EH (cell line): ENCODE measurements at regions not wholly inside any gene's neighbourhood (a gene's known extent, or its start where the extent isn't known, plus 50 kb on each side); places are given as distances from the start of the nearest gene placed in this dataset.

Source experiments
- DNase-seq: peaks from one replicate; pipeline ENCODE4 v3.0.0-alpha.2; 2015; ENCODE audit warnings: low read depth

GRCh38 chr22:48476577-48476976 lies 1351.1 kb downstream of the BRD1 start:
- DNase-seq, result no peak

GRCh38 chr22:48475661-48476345 lies 1351.9 kb downstream of the BRD1 start:
- DNase-seq, result no peak

GRCh38 chr22:48474881-48475280 lies 1352.8 kb downstream of the BRD1 start:
- no peak for DNase-seq

DNA sequence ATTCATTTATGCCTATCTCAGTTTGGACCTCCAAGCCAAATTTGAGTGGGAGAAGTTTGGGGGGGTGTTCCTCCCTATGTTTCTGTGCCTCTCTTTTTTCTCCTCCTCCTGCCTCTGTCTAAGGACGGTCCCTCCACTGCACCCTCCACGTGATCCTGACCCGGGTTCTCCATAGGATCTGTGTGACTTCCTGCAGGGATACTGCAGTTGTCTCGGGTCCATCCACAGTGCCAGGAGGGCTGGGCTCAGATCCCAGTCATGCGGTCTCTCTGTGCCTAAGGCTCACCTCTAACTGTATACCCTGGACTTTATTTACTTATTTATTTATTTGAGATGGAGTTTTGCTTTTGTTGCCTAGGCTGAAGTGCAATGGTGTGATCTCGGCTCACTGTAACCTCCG lies 1354.5 kb downstream of the BRD1 start:
- DNase-seq, result no peak

GRCh38 chr22:48464246-48464645 lies 1363.4 kb downstream of the BRD1 start:
- DNase-seq, result no peak

- no peak for DNase-seq
Measured at GRCh38 chr22:48459859-48460823, 1367.5 kb downstream of the BRD1 start.

- no peak for DNase-seq
Measured at GRCh38 chr22:48459259-48459658, 1368.4 kb downstream of the BRD1 start.

DNA sequence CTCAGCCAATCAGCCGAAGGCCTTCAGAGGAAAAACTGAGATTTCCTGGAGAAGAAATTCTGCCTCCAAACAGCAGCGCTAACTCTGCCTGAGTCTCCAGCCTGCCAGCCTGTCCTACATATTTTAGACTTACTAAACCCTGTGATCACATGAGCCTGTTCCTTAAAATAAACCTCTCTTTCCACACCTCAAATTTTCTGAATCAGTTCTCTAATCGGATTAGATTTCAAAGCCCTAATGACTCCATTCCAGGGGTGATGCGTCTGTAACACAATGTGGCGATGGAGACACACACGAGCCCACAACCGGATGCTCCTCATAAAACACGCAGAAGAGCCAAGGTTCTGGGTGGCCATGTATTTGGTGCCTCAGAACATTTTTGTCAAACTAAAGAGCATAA lies 1371.2 kb downstream of the BRD1 start:
- no peak for DNase-seq

GRCh38 chr22:48453751-48454485 lies 1373.8 kb downstream of the BRD1 start:
- DNase-seq, result no peak

DNA sequence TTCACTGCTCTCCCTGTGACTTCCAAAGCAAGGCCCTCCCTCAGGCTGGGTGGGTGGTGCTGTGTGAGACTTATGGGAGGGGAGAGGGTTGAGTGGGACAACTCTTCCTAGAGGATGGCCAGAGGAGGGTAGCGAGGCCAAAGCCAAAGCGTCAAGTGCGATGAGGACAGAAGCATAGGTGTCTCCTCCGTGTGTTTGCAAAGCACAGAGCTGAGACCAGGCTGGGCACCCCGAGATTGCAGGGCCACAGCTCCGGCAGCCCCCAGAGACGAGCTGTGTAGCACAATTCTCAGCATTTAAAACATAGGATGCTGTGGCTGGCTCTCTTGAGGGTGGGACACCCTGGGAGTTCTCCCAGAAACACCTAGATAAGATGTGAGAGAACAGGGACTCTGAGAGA lies 1374.5 kb downstream of the BRD1 start:
- no peak for DNase-seq

DNA sequence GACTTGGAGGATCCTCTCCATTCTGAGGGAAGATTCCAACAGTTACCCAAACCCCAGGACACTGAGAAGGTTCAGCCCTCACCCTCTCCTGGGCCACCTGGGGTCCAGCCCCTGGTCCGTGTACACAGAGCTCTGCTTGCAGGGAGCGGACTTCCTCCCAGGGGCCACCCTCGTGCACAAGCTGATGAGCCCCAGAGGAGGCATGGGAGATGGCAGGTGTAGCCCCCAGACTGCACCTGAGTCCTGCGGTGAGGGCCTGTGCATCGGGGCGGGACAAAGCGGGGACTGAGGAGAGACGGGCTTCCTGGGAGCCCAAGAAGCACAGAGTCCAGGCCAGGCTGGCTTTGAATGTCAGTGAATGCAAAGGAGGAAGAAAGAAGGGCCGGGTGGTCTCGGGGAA lies 1374.9 kb downstream of the BRD1 start:
- no peak for DNase-seq

GRCh38 chr22:48451891-48452290 lies 1375.8 kb downstream of the BRD1 start:
- DNase-seq, result no peak

- DNase-seq, result no peak
Measured at GRCh38 chr22:48450188-48450825, 1377.4 kb downstream of the BRD1 start.

DNA sequence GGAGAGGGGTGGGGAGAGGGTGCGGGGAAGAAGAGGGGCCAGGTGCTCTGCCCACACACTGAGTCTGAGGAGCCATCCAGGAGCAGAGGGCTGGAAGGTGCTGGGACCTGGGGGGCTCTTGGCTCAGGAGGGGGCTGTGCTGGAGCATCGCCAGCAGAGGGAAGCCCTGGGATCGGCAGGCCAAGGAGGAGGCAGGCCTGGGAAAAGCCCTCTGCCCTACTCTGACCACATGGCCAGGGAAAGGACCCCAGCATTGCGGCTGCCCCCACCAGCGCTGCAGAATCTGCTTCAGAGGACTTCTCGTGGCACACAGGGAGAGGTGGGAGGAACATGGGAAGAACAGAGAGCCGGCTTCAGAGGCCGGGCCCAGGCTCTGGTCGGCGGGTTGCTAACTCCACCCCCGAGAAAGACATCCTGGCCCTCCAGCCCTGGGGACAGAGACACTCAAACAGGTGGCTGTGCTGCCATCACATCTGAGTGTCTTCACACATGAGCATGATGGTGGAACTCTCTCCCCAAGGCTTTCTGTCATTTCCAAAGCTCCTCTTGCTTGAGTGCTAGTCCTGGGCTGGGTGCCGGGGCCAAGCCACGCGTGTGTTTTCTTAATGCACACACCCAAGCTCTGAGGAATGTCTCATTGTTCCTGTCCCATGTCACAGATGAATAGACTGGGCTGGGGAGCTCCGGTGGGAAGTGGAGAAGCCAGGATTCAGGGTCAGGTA lies 1378.0 kb downstream of the BRD1 start:
- DNase-seq, result no peak

DNA sequence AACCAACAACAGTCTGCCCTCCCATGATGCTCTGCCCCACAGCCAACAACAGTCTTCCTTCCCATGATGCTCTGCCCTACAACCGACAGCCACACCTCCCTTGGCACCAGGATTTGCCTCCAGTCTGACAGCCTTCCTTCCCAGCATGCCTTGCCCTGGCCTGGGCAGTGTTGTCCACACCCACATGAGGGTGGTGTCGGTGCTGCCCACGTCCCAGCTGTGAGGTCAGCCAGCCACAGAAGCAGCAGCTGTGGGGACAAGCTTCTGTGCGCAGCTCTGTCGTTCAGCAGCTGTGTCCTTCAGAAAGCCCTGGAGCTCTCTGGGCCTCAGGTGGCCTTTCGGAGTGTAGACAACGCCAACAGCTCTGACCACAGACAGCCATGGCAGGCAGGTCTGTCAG lies 1378.9 kb downstream of the BRD1 start:
- no peak for DNase-seq

- DNase-seq, result peak; percentile 4
Measured at GRCh38 chr22:48445113-48445827, 1382.4 kb downstream of the BRD1 start.

DNA sequence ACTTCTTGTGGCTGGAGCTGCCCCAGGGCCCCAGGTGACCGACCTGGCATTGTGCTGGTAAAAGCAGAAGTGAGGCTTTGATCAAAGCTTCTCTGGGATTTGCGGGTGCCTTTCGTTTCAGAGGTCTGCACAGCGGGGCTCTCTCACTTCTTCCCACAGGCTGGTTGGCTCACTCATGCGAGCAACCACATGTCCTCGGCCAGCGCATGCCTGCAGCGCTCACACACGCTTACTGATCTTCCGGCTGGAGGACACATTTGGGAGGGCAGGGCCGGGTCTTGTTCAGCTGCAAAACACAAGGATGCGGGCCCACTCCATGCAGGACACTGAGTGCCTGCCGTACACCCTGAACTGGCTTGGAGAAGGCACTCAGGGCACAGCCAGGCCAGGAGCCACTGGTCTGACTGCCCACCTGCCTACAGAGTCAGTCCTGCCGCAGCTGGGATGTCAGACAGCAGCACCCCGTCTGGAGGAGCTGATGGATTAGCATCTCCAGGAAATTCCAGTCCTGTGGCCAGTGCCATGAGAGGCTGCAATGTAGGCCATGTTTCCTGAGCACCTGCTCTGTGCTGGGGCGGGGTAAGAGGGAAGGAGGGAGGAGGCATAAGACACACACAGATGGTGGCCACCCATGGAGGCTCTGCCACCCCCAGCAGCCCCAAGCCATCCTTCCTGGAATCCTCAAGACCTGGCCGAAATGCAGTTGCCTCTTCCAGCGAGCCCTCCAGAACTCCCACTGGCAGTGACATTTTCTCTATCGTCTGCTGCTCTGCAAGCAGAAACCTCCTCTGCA lies 1383.2 kb downstream of the BRD1 start:
- no peak for DNase-seq

DNA sequence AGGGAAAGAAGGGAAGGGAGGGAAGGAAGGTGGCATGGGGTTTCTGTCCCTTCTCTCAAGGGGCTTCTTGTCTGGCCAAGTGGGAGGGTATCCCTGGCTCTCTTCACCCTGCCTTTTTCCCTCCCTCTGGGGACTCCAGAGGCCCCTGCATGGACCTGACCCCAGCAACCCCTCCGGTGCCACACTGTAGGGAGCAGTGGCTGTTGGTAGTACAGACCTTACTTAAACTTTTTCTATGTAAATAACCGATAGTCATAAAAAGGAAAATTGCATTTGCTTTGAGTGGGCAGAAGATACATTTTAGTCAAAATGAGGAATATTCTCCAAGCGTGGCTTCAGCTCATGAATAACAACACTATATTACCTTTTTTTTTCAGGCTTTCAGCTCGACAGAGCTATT lies 1384.0 kb downstream of the BRD1 start:
- no peak for DNase-seq

DNA sequence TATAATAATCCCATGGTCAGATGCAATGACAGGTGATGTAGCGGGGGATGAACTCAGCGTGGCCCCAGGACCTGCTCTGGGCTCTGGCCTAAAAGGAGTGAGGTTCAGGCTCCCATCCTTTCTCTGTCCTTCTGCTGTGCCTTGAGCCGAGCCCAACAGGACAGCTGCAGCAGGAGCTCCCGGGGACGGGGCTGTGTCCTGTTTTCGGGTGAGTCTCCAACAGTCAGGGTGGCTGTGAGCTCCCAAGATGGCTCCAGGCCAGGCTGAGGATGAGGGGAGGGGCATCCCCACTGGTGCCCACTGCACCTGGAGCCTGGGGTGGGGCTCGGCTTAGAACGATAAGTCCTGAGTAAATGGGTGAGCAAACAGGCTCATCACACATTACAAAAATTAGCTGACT lies 1385.0 kb downstream of the BRD1 start:
- no peak for DNase-seq

GRCh38 chr22:48441553-48441850 lies 1386.2 kb downstream of the BRD1 start:
- DNase-seq, result no peak
